MG63 (cell line): ENCODE measurements at regions not wholly inside any gene's neighbourhood (a gene's known extent, or its start where the extent isn't known, plus 50 kb on each side); places are given as distances from the start of the nearest gene placed in this dataset.
A peak's percentile ranks its signal among the peaks of the same experiment; 100 is the strongest.
"Not testable (repeated sequence)": the region's sequence is repeated elsewhere in the genome, so short reads cannot be mapped to it uniquely, and the experiment has no call there.

Experiments
- DNase-seq: peaks from one replicate; pipeline ENCODE4 v3.0.0-alpha.2; 2020
- H3K27me3 ChIP-seq: fragments of 250-450 bp; sonication (Bioruptor Pico); 2 replicates; pipeline ENCODE4 v1.5.1; 2020; ENCODE audit warnings: mild to moderate bottlenecking, moderate library complexity
- H3K36me3 ChIP-seq: fragments of 250-450 bp; sonication (Bioruptor Pico); 2 replicates; pipeline ENCODE4 v1.5.1; 2020; ENCODE audit warnings: mild to moderate bottlenecking, moderate library complexity
- H3K4me3 ChIP-seq: fragments of 250-450 bp; sonication (Bioruptor Pico); 2 replicates; pipeline ENCODE4 v1.5.1; 2020; ENCODE audit warnings: mild to moderate bottlenecking, moderate library complexity
- H3K9me3 ChIP-seq: fragments of 250-450 bp; sonication (Bioruptor Pico); 2 replicates; pipeline ENCODE4 v1.5.1; 2020; ENCODE audit warnings: mild to moderate bottlenecking, moderate library complexity

DNA sequence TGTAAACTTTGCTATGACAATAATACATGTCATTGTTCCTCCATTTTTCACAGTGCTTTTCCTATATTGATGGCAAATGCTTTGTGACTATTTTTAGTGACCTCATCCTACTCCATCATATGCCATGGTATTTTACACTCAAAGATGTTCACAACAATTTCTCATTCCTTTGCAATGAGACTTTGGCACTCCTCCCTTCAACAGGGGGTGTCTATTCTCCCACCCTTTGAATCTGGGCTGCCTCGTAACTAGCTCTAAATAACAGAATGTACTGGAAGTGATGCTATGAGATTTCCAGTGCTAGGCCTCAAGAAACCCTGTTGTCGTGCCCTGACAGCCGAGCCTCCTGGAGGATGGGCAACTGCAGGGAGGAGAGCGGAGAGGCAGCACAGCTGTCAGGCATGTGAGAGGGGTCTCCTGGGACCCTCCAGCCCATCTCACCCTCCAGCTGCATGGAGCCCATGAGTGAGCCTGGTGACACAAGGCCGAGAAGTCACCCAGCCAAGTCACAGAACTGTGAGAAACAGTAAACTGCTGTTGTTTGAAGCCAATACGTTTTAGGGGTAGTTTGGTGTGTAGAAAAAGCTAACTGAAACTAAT, 103.1 kb upstream of the APCDD1 start:
- Histone ChIP-seq H3K36me3 (no peaks in the 10 kb centered on the region), H3K9me3 (peaks cover 2% of the 10 kb centered on the region; the same call in 1 of the 2 replicates), H3K4me3 (no peak overlapping the region), H3K27me3 (no peaks in the 10 kb centered on the region)
- no peak for DNase-seq

DNA sequence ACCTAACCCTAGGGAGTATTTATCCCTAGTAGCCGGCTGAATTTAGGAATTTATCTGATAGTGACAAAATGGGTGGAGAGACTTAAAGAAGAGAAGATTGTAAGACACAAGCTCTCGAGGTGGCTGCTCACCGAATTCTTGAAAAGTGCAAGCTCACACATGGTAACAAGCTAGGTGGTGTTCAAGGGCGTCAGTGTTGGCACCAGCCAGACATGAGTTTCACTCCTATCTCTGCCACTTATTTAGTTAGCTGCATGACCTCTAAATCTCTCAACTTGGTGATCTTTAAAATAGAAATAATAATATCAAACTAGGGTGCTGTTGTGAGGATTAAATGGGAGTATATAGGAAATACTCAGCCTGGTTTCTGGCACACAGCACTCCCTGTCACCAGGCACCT, 102.6 kb upstream of the APCDD1 start:
- Histone ChIP-seq H3K4me3 (no peak overlapping the region), H3K36me3 (no peaks in the 10 kb centered on the region), H3K27me3 (no peaks in the 10 kb centered on the region), H3K9me3 (peaks cover 2% of the 10 kb centered on the region; the same call in 1 of the 2 replicates)
- DNase-seq, result no peak

DNA sequence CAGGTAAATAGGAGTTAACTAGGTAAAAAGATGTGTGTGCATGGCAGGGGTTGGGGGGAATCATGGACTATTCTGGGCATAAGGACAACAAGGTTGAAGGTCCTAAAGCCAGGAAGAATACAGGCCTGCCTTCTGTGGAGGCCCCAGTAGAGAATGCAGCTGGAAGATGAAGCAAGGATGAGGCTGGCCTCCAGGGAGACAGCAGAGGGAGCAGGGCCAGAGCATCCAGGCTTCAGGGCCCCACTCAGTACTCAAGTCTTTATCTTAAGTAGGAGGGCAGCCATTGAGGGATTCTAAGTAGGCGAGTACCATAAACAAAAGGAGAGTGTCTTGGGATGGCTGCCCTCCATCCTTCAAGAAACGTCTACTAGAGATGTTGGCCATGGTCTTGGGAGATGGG, 101.8 kb upstream of the APCDD1 start:
- DNase-seq, result no peak
- Histone ChIP-seq H3K9me3 (peaks cover 6% of the 10 kb centered on the region; the same call in 1 of the 2 replicates), H3K36me3 (no peaks in the 10 kb centered on the region), H3K4me3 (no peak overlapping the region), H3K27me3 (no peaks in the 10 kb centered on the region)

DNA sequence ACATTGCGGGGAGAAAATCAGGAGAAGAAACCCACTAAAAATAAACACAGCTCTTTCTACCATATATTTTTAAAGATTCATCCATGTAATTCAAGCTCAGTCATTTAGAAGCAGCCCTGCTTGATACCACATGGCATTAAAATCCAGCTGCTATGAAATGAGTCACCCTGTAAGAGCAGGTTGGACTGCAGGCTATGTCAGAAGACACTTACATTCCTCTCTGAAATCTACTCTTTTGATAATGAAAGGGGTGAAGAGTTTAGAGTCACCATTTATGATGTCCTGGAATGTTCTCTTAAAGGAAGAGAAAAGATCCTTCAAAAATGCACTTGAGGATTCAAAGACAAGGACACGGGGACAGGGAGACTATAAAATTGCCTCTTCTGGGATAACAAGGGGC, 100.6 kb upstream of the APCDD1 start:
- peak; percentile 41 for DNase-seq
- H3K4me3 ChIP-seq, result no peak overlapping the region
- H3K9me3 ChIP-seq, result peaks cover 6% of the 10 kb centered on the region; the same call in 1 of the 2 replicates
- H3K27me3 ChIP-seq, result no peaks in the 10 kb centered on the region
- H3K36me3 ChIP-seq, result no peaks in the 10 kb centered on the region

DNA sequence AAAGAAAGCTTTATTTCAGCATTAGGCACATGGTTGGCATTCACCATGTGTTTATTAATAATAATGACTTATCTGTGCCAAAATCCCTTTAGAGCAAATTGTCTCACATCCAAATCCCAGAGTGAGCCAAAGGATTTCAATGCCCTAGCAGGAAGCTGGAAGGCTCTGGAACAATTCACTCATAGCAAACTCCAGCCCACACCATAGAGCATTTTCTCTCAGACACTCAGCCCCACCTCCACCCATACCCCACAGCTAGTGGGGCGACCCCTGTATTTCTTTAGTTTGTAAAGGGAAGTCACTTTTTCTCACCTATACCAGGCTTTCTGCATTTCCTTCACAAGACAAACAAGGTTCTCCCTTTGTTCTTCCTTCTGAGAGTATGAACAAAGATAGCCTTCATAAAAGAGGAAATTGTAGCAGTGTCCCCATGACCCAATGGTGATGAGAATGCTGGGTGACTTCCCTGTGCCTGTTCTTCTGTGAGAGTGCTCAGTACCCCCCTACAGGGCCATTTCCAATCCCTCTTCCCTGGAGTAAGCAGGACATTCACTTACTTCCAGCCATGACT, 100.1 kb upstream of the APCDD1 start:
- H3K27me3 ChIP-seq, result no peaks in the 10 kb centered on the region
- no peaks in the 10 kb centered on the region for H3K36me3 ChIP-seq
- H3K4me3 ChIP-seq, result no peak overlapping the region
- H3K9me3 ChIP-seq, result peaks cover 6% of the 10 kb centered on the region; the same call in 1 of the 2 replicates
- DNase-seq, result no peak

DNA sequence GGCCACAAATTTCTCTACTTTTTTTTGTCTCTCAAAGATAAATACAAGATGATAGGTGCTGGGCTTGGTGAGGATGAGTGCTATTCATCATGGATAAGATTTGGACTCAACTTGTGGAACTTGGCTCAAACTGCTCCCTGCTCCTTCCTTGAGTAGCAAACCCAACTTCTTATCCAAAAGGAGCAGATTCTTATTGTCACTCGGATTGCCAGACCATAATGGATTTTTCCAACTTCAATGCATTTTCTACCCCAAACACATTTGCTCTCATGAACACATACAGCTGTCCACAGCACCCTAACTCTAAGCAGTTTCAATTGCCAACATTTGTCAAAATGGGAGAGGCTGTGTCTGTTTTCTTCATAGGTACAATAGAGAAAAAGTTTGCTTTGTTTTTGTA, 99.5 kb upstream of the APCDD1 start:
- Histone ChIP-seq H3K27me3 (no peaks in the 10 kb centered on the region), H3K36me3 (no peaks in the 10 kb centered on the region), H3K4me3 (no peak overlapping the region), H3K9me3 (peaks cover 6% of the 10 kb centered on the region; the same call in 1 of the 2 replicates)
- DNase-seq, result no peak

DNA sequence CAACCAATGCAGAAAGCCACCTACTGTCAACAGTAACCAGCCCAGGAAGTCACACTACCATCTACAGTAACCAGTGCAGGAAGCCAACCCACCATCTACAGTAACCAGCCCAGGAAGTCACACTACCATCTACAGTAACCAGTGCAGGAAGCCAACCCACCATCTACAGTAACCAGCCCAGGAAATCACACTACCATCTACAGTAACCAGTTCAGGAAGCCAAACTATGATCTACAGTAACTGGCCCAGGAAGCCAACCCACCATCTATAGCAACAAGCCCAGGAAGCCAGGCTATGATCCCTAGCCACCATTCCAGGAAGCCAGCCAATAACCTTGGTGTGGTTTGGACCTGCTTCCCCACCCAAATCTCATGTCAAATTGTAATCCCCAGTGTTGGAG, 97.4 kb upstream of the APCDD1 start:
- not testable (repeated sequence) for H3K36me3 ChIP-seq, H3K27me3 ChIP-seq

DNA sequence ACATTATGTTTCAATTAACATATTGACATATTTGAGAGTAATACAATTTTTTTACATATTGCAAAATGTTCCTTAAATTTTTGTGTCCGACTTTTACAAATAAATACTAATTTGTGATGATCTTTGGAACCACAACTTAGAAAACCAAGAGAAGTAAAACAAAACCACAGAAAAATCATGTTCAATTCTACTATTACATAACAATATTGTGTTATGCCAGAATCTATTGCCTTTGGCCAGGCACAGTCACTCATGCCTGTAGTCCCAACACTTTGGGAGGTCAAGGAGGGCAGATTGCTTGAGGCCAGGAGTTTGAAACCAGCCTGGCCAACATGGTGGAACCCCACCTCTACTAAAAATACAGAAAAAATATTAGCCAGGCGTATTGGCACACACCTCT, 92.8 kb upstream of the APCDD1 start:
- Histone ChIP-seq H3K27me3 (no peaks in the 10 kb centered on the region), H3K9me3 (peaks cover 3% of the 10 kb centered on the region; the same call in 1 of the 2 replicates), H3K36me3 (no peaks in the 10 kb centered on the region), H3K4me3 (no peak overlapping the region)
- no peak for DNase-seq

More for the DNA sequence above, 97.4 kb upstream of the APCDD1 start:
- not testable (repeated sequence) for H3K9me3 ChIP-seq, DNase-seq, H3K4me3 ChIP-seq

DNA sequence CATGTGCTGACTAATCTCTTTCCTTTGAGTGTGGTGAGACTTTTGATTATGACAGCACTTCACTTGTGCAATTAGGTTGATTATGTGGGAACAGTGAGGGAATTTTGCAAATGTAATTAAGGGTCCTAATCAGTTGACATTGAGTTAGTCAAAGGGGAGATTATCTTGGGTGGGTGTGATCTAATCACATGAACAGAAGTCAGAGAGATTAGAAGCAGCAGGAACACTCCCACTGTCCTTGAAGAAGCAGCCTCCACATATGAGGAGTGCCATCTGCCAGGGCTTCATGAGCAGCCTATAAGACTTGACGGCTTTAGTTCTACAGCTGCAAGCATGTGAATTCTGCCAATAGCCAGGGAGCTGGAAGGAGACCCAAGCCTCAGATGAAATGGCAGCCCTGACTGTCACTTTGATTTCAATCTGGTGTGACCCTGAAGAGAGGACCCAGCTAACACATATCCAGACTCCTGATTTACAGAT, 89.4 kb upstream of the APCDD1 start:
- Histone ChIP-seq H3K27me3 (no peaks in the 10 kb centered on the region), H3K9me3 (no peaks in the 10 kb centered on the region; the same call in 1 of the 2 replicates), H3K4me3 (no peak overlapping the region), H3K36me3 (no peaks in the 10 kb centered on the region)
- no peak for DNase-seq

DNA sequence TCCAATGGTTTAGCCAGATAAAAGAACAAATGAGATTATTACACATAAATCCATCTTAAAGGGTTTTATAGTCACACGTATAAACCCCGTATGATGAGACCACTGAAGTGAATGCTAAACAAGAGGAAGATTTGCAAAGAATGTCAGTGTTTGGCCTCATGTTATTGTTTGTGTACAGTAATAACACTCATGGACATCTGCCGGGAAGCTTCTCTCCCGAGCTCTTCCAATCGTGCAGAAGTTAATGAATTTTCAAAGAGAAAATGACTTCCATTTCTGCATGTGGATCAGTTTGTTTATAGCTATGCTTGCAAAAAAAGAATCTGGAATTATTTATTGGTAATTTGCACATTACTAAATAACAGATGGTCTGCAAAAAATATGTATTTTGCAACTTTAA, 88.5 kb upstream of the APCDD1 start:
- H3K27me3 ChIP-seq, result no peaks in the 10 kb centered on the region
- no peaks in the 10 kb centered on the region; the same call in 1 of the 2 replicates for H3K9me3 ChIP-seq
- no peak for DNase-seq
- H3K4me3 ChIP-seq, result no peak overlapping the region
- no peaks in the 10 kb centered on the region for H3K36me3 ChIP-seq

DNA sequence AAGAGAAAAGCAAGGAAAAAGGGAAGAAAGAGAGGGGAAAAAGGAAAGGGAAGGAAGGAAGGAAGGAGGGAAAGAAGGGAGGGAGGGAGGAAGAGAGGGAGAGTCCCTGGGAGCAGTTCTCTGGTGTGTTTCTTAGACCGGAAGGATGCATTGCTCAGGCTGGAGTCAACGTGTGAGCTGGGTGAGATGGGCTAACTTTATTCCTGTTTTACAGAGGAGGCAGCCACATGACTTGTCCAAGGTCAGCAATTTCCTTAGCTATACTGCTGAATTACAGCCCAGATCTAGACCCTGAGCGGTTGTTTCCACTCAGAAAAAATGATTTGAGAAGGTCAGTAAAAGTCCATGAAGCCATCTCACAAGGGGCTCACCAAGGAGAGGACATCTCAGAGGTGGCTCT, 86.6 kb upstream of the APCDD1 start:
- Histone ChIP-seq H3K27me3 (no peaks in the 10 kb centered on the region), H3K36me3 (no peaks in the 10 kb centered on the region), H3K9me3 (no peaks in the 10 kb centered on the region; the same call in 1 of the 2 replicates), H3K4me3 (no peak overlapping the region)
- DNase-seq, result no peak

DNA sequence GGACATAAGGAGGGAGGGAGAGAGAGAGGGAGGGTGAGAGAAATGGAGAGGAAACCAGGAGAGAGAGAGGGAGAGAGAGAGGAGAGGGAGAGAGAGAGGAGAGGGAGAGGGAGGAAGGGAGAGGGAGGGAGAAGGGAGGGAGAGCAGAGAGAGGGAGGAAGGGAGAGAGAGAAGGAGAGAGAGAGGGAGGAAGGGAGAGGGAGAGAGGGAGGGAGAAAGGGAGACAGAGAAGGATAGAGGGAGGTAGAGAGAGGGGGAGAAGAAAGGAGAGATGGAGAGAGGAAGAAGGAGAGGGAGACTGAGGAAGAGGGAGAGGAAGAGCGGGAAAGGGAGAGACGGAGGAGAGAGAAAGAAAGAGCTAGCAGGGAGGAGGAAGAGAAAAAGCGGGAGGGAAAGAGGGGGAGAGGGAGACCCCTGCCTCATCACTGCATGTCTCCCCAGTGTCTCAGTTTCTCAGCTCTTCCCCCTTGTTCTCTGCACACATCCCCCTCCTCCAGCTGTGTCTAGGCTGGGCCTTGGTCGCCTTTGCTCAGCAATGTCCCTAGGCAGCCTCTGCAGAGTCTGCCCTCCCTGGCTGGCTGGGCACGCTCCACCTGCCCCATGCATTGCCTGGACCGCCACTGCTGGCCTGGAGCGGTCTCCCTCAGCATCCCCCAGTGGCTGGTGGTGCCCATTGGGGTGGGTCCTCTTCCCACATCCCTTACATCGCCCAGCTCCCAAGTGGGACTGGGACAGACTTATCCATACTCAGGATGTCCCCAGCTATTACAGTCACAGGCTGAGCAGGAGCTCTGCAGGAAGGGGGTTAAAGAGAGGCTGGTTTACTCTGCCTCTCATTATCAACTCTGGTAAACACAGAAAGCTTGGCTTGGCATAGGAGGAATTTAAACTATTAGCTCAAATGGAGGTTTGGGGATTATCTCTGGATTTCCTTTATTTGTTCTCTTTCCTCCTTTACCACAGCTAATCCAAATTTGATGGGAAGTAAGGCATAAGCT, 85.7 kb upstream of the APCDD1 start:
- H3K4me3 ChIP-seq, result no peak overlapping the region
- no peaks in the 10 kb centered on the region for H3K36me3 ChIP-seq
- H3K27me3 ChIP-seq, result no peaks in the 10 kb centered on the region
- H3K9me3 ChIP-seq, result no peaks in the 10 kb centered on the region; the same call in 1 of the 2 replicates
- no peak for DNase-seq

DNA sequence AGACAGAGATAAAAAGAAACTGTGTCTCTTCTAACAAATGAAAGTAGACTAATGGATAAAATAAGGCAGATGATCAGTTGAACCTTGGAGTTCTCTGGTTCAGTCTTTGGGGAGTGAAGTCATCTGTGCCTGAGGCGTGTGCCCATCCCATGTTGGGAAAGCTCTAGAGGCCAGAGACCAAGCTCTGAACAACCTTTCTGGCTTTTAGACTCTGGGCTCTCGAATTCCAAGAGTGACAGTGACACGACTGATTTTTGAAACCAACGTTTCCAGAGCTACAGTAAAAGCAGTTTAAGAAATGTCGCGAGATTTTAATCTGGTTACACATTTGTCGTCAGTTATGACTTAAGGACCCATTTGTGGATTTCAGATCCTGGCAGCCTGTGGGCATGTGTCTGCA, 83.7 kb upstream of the APCDD1 start:
- H3K4me3 ChIP-seq, result no peak overlapping the region
- no peaks in the 10 kb centered on the region for H3K9me3 ChIP-seq
- no peak for DNase-seq
- no peaks in the 10 kb centered on the region for H3K27me3 ChIP-seq
- no peaks in the 10 kb centered on the region for H3K36me3 ChIP-seq

DNA sequence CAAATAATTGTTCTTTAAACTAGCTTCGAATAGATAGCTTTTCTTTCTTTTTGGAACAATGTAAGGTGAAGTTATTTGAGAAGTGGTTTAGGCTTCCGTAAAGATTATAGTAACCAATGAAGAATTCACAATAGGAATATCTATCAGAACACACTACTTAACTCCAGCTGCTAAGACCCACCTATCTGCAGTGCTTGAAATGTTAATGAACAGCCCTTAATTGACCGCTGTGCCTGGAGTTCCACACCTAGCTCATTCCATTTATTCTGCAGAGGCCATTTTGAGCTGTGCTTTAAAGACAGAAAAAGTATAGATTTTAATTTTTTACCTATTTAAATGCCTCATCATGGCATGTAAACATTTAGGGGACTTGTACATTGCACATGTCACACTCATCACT, 83.3 kb upstream of the APCDD1 start:
- Histone ChIP-seq H3K4me3 (no peak overlapping the region), H3K36me3 (no peaks in the 10 kb centered on the region), H3K9me3 (no peaks in the 10 kb centered on the region), H3K27me3 (no peaks in the 10 kb centered on the region)
- no peak for DNase-seq

DNA sequence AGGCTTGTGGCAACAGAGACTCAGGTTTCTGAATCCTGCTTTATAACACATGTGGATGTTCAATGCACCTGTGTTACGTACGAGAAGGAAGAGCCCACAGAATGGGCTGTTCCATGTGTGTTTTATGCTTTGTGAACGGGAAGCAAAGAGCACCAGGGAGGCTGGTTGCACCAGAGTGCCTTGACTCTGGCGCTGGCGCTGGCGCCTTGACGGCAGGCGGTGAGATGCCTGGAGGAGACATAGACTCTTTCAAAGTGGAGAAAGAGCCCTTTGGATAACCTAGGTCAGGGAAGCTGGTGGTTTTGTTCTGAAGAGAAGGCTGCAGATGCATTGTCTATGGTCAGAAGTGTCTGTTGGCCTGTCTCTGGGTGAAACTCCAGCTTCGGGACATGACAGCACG, 80.2 kb upstream of the APCDD1 start:
- Histone ChIP-seq H3K36me3 (no peaks in the 10 kb centered on the region), H3K27me3 (no peaks in the 10 kb centered on the region), H3K4me3 (no peak overlapping the region), H3K9me3 (no peaks in the 10 kb centered on the region)
- no peak for DNase-seq

DNA sequence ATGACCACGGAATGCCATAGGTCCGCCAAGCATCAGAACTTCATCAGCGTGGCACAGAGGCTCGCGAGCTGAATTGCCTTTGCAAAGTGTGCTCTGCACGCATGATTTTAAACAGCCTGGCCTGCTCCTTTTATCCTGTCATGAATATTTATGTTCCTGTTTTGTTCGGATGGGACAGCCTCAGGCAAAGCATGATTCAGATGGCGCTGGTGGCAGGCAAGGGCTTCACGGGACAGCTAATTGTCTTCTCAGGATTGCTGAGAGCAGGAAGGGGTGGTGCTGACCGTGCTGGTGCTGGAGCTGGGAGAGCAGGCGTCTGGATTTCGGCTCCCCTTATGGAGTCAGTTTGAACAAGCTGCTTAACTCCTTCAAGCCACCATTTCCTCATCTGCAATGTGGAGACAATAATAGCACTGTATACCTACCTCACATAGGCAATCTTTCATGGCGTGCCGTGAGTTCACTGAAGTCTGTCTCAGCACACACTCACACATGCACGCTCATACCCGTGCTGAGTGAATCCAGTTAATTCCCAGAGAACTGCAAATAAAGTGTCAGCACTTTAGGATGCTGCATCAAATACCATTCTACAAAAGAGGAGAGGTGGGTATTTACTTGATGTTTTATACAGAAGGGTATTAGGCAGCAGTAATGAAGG, 79.7 kb upstream of the APCDD1 start:
- no peaks in the 10 kb centered on the region for H3K9me3 ChIP-seq
- no peak overlapping the region for H3K4me3 ChIP-seq
- H3K27me3 ChIP-seq, result no peaks in the 10 kb centered on the region
- no peaks in the 10 kb centered on the region for H3K36me3 ChIP-seq
- DNase-seq, result no peak

DNA sequence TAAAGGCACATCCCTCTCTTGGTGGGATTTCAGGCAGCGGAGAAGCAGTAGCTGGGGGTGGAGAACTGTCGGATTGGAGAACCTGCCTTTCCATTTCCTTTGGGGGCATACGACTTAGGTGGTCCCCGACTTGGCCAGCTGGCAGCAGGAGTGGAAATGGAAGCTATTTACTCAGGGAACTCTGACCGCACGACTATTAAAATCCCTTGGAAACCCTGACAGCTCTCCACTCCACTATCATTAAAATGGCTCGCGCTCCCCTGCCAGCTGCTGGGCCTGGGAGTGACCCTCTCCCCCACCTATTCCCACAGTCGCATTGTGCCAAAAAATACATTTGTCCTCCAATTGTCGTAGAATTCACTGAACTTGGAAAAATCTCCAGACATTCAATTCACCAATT, 77.7 kb upstream of the APCDD1 start:
- Histone ChIP-seq H3K27me3 (no peaks in the 10 kb centered on the region), H3K36me3 (no peaks in the 10 kb centered on the region), H3K4me3 (no peak overlapping the region), H3K9me3 (no peaks in the 10 kb centered on the region)
- no peak for DNase-seq
